GM12878 (cell line): ENCODE measurements at regions not wholly inside any gene's neighbourhood (a gene's known extent, or its start where the extent isn't known, plus 50 kb on each side); places are given as distances from the start of the nearest gene placed in this dataset.

Source experiments
- ATAC-seq: fragments of 200-7000 bp; cut with Tn5 transposase; 3 replicates; pipeline ENCODE4 v1.9.1; 2020; ENCODE audit warnings: mild to moderate bottlenecking, moderate library complexity
- BruUV-seq: library from RNA; stranded (reverse); fragments of 400-500 nt; replicated peaks from 2 replicates; lab custom pipeline; 2021; lab: Mats Ljungman, UMichigan
- CTCF ChIA-PET: fragments of 300-600 bp; sonication (Branson Sonifier 250); formaldehyde crosslinking; extraction: SDS; loops from one replicate; lab custom pipeline; 2021; ENCODE audit warnings: inconsistent platforms; lab: Yijun Ruan, JAX
- POLR2A ChIA-PET: fragments of 350-600 bp; formaldehyde crosslinking; extraction: SDS; loops from one replicate; lab custom pipeline; 2021; ENCODE audit warnings: inconsistent platforms; lab: Charles Lee
- RAD21 ChIA-PET: fragments of 300-600 bp; sonication (Branson Sonifier 250); formaldehyde crosslinking; loops from one replicate; lab custom pipeline; 2023; ENCODE audit warnings: antibody characterized with exemption; ENCODE audit not compliant: unreplicated experiment; lab: Charles Lee
- SMC1A ChIA-PET: fragments of 300-600 bp; sonication (Branson Sonifier 250); formaldehyde crosslinking; loops from one replicate; lab custom pipeline; 2023; ENCODE audit not compliant: unreplicated experiment, uncharacterized antibody; lab: Charles Lee
- DNase-seq: peaks from one replicate; pipeline ENCODE4 v3.0.0-alpha.2; 2011; ENCODE audit warnings: low read depth, low spot score
- FAIRE-seq: peaks from 3 replicates; lab custom pipeline; 2011; peaks lifted over from hg19 to GRCh38; lab: Jason Lieb, UNC
- H2AFZ ChIP-seq: 2 replicates; pipeline ENCODE4 v1.6.0; 2011; ENCODE audit warnings: low read depth, low read length, control low read depth; ENCODE audit not compliant: control insufficient read depth
- H3K27ac ChIP-seq: 2 replicates; pipeline ENCODE4 v1.5.1; 2011; ENCODE audit warnings: control low read depth; ENCODE audit not compliant: control insufficient read depth, insufficient read depth
- H3K27me3 ChIP-seq, 2 experiments: replicated peaks in 1 of 2; 2 replicates each; pipeline versions ENCODE4 v1.6.0 to v1.6.1; 2011; ENCODE audit warnings: low read length in 1 of 2; ENCODE audit not compliant: control insufficient read depth in 2 of 2, insufficient read depth in 2 of 2
- H3K36me3 ChIP-seq, 2 experiments: 2 replicates each; pipeline ENCODE4 v1.5.1; 2011; ENCODE audit warnings: low read length in 1 of 2; ENCODE audit not compliant: control insufficient read depth in 2 of 2, insufficient read depth in 2 of 2
- H3K4me1 ChIP-seq: 2 replicates; pipeline ENCODE4 v1.6.1; 2011; ENCODE audit warnings: mild to moderate bottlenecking, low read length, moderate library complexity, mixed read lengths; ENCODE audit not compliant: control insufficient read depth, insufficient read depth
- H3K4me2 ChIP-seq: 2 replicates; pipeline ENCODE4 v1.6.0; 2011; ENCODE audit warnings: control low read depth; ENCODE audit not compliant: control insufficient read depth, insufficient read depth
- H3K4me3 ChIP-seq: fragments of 200-600 bp; sonication (generic); 2 replicates; pipeline ENCODE4 v1.5.1; 2016
- H3K79me2 ChIP-seq: 2 replicates; pipeline ENCODE4 v1.6.0; 2011; ENCODE audit warnings: low read length; ENCODE audit not compliant: control insufficient read depth, insufficient read depth
- H3K9ac ChIP-seq: 2 replicates; pipeline ENCODE4 v1.8.0; 2011; ENCODE audit warnings: low read length, control low read depth, mixed read lengths; ENCODE audit not compliant: control insufficient read depth, insufficient read depth
- H3K9me3 ChIP-seq: replicated peaks from 3 replicates; pipeline ENCODE4 v1.5.1; 2011; ENCODE audit warnings: mild to moderate bottlenecking, low read length; ENCODE audit not compliant: control insufficient read depth, insufficient read depth
- H4K20me1 ChIP-seq: 2 replicates; pipeline ENCODE4 v1.6.0; 2011; ENCODE audit not compliant: control insufficient read depth, insufficient read depth
- ATF2 ChIP-seq: IDR thresholded peaks from 2 replicates; pipeline ENCODE4 v1.6.1; 2012; ENCODE audit warnings: low read length, inconsistent platforms
- E2F8 ChIP-seq: fragments of 450-650 bp; IDR thresholded peaks from 2 replicates; pipeline ENCODE4 v1.6.1; 2018; ENCODE audit warnings: mild to moderate bottlenecking, low read depth, moderate library complexity; ENCODE audit not compliant: partially characterized antibody
- EZH2 ChIP-seq: IDR thresholded peaks from 2 replicates; pipeline ENCODE4 v1.6.1; 2012; ENCODE audit warnings: low read depth, mild to moderate bottlenecking, control low read depth, inconsistent platforms, low read length, borderline replicate concordance; ENCODE audit not compliant: control insufficient read depth
- FOS ChIP-seq: IDR thresholded peaks from 3 replicates; pipeline ENCODE4 v1.6.1; 2011; ENCODE audit warnings: borderline replicate concordance; ENCODE audit not compliant: insufficient read length; ENCODE audit errors: extremely low read depth
- NR2F1 ChIP-seq: fragments of 450-650 bp; conservative IDR thresholded peaks from 2 replicates; pipeline ENCODE4 v1.6.1; 2017; ENCODE audit warnings: mild to moderate bottlenecking
- PBX3 ChIP-seq: IDR thresholded peaks from 2 replicates; pipeline ENCODE4 v1.6.1; 2011; ENCODE audit warnings: mild to moderate bottlenecking, low read depth, low read length, moderate library complexity; ENCODE audit not compliant: insufficient replicate concordance
- PML ChIP-seq: IDR thresholded peaks from 2 replicates; pipeline ENCODE4 v1.6.1; 2012; ENCODE audit warnings: low read length, inconsistent platforms
- POLR2A ChIP-seq: IDR thresholded peaks from 2 replicates; pipeline ENCODE4 v1.6.1; 2011; ENCODE audit warnings: low read depth, mild to moderate bottlenecking, low read length
- POLR2AphosphoS2 ChIP-seq: IDR thresholded peaks from 2 replicates; pipeline ENCODE4 v1.6.1; 2011; ENCODE audit warnings: low read depth, mild to moderate bottlenecking, low read length, improper control_type of control experiment, moderate library complexity
- RB1 ChIP-seq: fragments of 450-650 bp; formaldehyde crosslinking; IDR thresholded peaks from 2 replicates; pipeline ENCODE4 v1.6.1; 2017; ENCODE audit warnings: mild to moderate bottlenecking, borderline replicate concordance
- RFX5 ChIP-seq: IDR thresholded peaks from 2 replicates; pipeline ENCODE4 v1.6.1; 2011; ENCODE audit warnings: low read depth, low read length, improper control_type of control experiment
- STAT1 ChIP-seq: fragments of 450-650 bp; conservative IDR thresholded peaks from 2 replicates; pipeline ENCODE4 v1.6.1; 2014; ENCODE audit warnings: antibody characterized with exemption, mild to moderate bottlenecking
- USF1 ChIP-seq: IDR thresholded peaks from 2 replicates; pipeline ENCODE4 v1.6.1; 2011; ENCODE audit warnings: borderline replicate concordance, low read depth, mild to moderate bottlenecking, moderate library complexity, mixed read lengths, low read length; ENCODE audit not compliant: insufficient read depth; ENCODE audit errors: extremely low read length
- WGBS: methylation state at CpG from one replicate; pipeline ENCODE4 v1.1.6; 2016; ENCODE audit warnings: low lambda C conversion rate; ENCODE audit not compliant: insufficient replicate concordance, insufficient coverage; ENCODE audit errors: missing lambda C conversion rate; 5-methylcytosine and 5-hydroxymethylcytosine counted together
- in situ Hi-C: fragments of 300-500 bp; cut with MboI; formaldehyde crosslinking; loops from 9 replicates; pipeline ENCODE4 v1.14.3; 2018; ENCODE audit warnings: mixed read lengths
- intact Hi-C: fragments of 100-400 bp; cut with micrococcal nuclease; formaldehyde crosslinking; loops from one replicate; pipeline ENCODE4 v1.14.2; 2022; ENCODE audit not compliant: unreplicated experiment

GRCh38 chr9:7690014-7690413 lies 109.6 kb downstream of the DMAC1 start (continued):
- TF ChIP-seq E2F8 (no peak), EZH2 (no peak), PBX3 (no peak), ATF2 (no peak)

- Histone ChIP-seq H2AFZ (no peak overlapping the region), H3K4me2 (no peak overlapping the region), H3K27me3 (no peaks in the 10 kb centered on the region), H3K4me1 (no peaks in the 10 kb centered on the region), H4K20me1 (no peaks in the 10 kb centered on the region), H3K9ac (no peak overlapping the region), H3K9me3 (no peaks in the 10 kb centered on the region), H3K36me3 (no peaks in the 10 kb centered on the region), H3K4me3 (no peak overlapping the region), H3K79me2 (no peaks in the 10 kb centered on the region), H3K27ac (no peak overlapping the region)
- in situ Hi-C loops (no loop called here), intact Hi-C loops (no loop called here)
- BruUV-seq: no TSS peak
- ChIA-PET SMC1A (interaction anchor here (0.5 kb wide), 1 partner anchor 108 kb away, joined by 3 read pairs; no protein-coding TSS in a partner anchor), CTCF (no interaction called here), POLR2A (no interaction called here), RAD21 (no interaction called here)
- FAIRE-seq (no peak), ATAC-seq (no peak), DNase-seq (no peak)
- no peak for TF ChIP-seq PBX3
- TF ChIP-seq RB1: no peak
- no peak for TF ChIP-seq STAT1
- TF ChIP-seq USF1: no peak
- no peak for TF ChIP-seq NR2F1
- no peak for TF ChIP-seq PML
- no peak for TF ChIP-seq POLR2A
- no peak for TF ChIP-seq RFX5
- TF ChIP-seq FOS: no peak
- no peak for TF ChIP-seq POLR2AphosphoS2
- WGBS: 0% methylated on average over 1 of the region's 1 CpG
Measured at GRCh38 chr9:7688626-7689025, 111.0 kb downstream of the DMAC1 start.
